Spleen (tissue), 11 donors: ENCODE measurements at regions not wholly inside any gene's neighbourhood (a gene's known extent, or its start where the extent isn't known, plus 50 kb on each side); places are given as distances from the start of the nearest gene placed in this dataset.

ENCODE experiments used
- DNase-seq: peaks from one replicate; pipeline ENCODE4 v3.0.0-alpha.2; 2020
- H3K27ac ChIP-seq, 8 donors: fragments of 200-600 bp; sonication (generic) in 7 of 8; 1 replicate in 4 of 8; 2 replicates in 4 of 8; pipeline versions ENCODE4 v1.5.0 to v1.8.0; 2016 to 2021; ENCODE audit warnings: inconsistent platforms in 4 of 8, mild to moderate bottlenecking in 4 of 8, moderate library complexity in 1 of 8
- H3K27me3 ChIP-seq, 7 donors: fragments of 200-600 bp; sonication (generic) in 6 of 7; replicated peaks in 1 of 7; 1 replicate in 4 of 7; 2 replicates in 3 of 7; pipeline versions ENCODE4 v1.5.0 to v1.8.0; 2016 to 2021; ENCODE audit warnings: inconsistent platforms in 3 of 7, mild to moderate bottlenecking in 1 of 7
- H3K36me3 ChIP-seq, 6 donors: fragments of 200-600 bp; sonication (generic) in 5 of 6; 1 replicate in 4 of 6; 2 replicates in 2 of 6; pipeline versions ENCODE4 v1.5.0 to v1.8.0; 2016 to 2021; ENCODE audit warnings: inconsistent platforms in 2 of 6
- H3K4me1 ChIP-seq, 6 donors: fragments of 200-600 bp; sonication (generic) in 5 of 6; 1 replicate in 3 of 6; 2 replicates in 3 of 6; pipeline versions ENCODE4 v1.5.0 to v1.8.0; 2016 to 2021; ENCODE audit warnings: inconsistent platforms in 3 of 6
- H3K4me3 ChIP-seq, 8 donors: fragments of 200-600 bp; sonication (generic) in 7 of 8; 1 replicate in 4 of 8; 2 replicates in 4 of 8; pipeline versions ENCODE4 v1.5.0 to v1.8.0; 2016 to 2021; ENCODE audit warnings: inconsistent platforms in 4 of 8, mild to moderate bottlenecking in 4 of 8, moderate library complexity in 2 of 8
- H3K9me3 ChIP-seq, 8 donors: fragments of 200-600 bp; sonication (generic) in 7 of 8; 1 replicate in 4 of 8; 2 replicates in 4 of 8; pipeline versions ENCODE4 v1.5.0 to v1.8.0; 2016 to 2021; ENCODE audit warnings: inconsistent platforms in 4 of 8
- POLR2A ChIP-seq, 3 donors: fragments of 450-650 bp; IDR thresholded peaks; one replicate each; pipeline ENCODE4 v1.5.1; 2017; ENCODE audit warnings: antibody characterized with exemption in 3 of 3, mild to moderate bottlenecking in 1 of 3
- POLR2AphosphoS5 ChIP-seq, 3 donors: sonication (generic); formaldehyde crosslinking; IDR thresholded peaks; one replicate each; pipeline ENCODE4 v1.5.1; 2017; ENCODE audit warnings: antibody characterized with exemption in 3 of 3
- WGBS, 5 donors: extraction: QIAGEN DNeasy Blood & Tissue Kit in 3 of 5; methylation state at CpG; one replicate each; pipeline versions ENCODE4 v1.1.5 to v1.1.7; 2013 to 2018; 5-methylcytosine and 5-hydroxymethylcytosine counted together
- intact Hi-C: fragments of 100-400 bp; cut with DNase I; formaldehyde crosslinking; loops from one replicate; pipeline ENCODE4 v1.15.0; 2023; ENCODE audit warnings: low total_unique reads
- TF ChIP-seq, protein P1 (sequence below), 11 experiments: fragments of 200-600 bp in 7 of 11; fragments of 450-650 bp in 4 of 11; sonication (generic) in 4 of 11; IDR thresholded peaks in 8 of 11; conservative IDR thresholded peaks in 3 of 11; 1 replicate in 7 of 11; 2 replicates in 4 of 11; pipeline versions ENCODE4 v1.4.0 to v1.8.0; 2016 to 2021; ENCODE audit warnings: antibody characterized with exemption in 11 of 11, inconsistent platforms in 4 of 11, mild to moderate bottlenecking in 1 of 11
- donor health status: healthy with polysubstance abuse.
- donor health status: DM: no; HTN: no; CAD: no; lungs with moderate emphysema.
- donor health status: DM: no; HTN: no; CAD: no.
- donor health status: Bipolar disorder and iron deficiency.
- donor health status: healthy.
- donor health status: DM: no; HTN: no; CAD: no.
- donor health status: DM: yes; HTN: yes; CAD: no.

GRCh38 chr1:87240661-87241285 lies 87.9 kb upstream of the LMO4 start:
- no peak for DNase-seq
- no peak overlapping the region for H3K4me3 ChIP-seq
- H3K36me3 ChIP-seq, result no peaks in the 10 kb centered on the region
- H3K27ac ChIP-seq, result no peak overlapping the region
- peaks cover 0 to 20% (median 0%) of the 10 kb centered on the region in 7 donors for H3K27me3 ChIP-seq
- TF ChIP-seq POLR2A (IDR thresholded peaks at IDR 0.05) (no peak), POLR2AphosphoS5 (IDR thresholded peaks at IDR 0.05) (no peak)
- TF ChIP-seq, protein P1, sequence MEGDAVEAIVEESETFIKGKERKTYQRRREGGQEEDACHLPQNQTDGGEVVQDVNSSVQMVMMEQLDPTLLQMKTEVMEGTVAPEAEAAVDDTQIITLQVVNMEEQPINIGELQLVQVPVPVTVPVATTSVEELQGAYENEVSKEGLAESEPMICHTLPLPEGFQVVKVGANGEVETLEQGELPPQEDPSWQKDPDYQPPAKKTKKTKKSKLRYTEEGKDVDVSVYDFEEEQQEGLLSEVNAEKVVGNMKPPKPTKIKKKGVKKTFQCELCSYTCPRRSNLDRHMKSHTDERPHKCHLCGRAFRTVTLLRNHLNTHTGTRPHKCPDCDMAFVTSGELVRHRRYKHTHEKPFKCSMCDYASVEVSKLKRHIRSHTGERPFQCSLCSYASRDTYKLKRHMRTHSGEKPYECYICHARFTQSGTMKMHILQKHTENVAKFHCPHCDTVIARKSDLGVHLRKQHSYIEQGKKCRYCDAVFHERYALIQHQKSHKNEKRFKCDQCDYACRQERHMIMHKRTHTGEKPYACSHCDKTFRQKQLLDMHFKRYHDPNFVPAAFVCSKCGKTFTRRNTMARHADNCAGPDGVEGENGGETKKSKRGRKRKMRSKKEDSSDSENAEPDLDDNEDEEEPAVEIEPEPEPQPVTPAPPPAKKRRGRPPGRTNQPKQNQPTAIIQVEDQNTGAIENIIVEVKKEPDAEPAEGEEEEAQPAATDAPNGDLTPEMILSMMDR (IDR thresholded peaks at IDR 0.05 in 8 of 11, conservative IDR thresholded peaks at IDR 0.05 in 3 of 11), result no peak
- no peaks in the 10 kb centered on the region for H3K9me3 ChIP-seq
- WGBS, 5 donors, result 81 to 87% (median 83%) methylated on average over 8 of the region's 8 CpGs
- intact Hi-C loops, result no loop called here
- H3K4me1 ChIP-seq, result peaks cover 0 to 6% (median 0%) of the 10 kb centered on the region in 6 donors

DNA sequence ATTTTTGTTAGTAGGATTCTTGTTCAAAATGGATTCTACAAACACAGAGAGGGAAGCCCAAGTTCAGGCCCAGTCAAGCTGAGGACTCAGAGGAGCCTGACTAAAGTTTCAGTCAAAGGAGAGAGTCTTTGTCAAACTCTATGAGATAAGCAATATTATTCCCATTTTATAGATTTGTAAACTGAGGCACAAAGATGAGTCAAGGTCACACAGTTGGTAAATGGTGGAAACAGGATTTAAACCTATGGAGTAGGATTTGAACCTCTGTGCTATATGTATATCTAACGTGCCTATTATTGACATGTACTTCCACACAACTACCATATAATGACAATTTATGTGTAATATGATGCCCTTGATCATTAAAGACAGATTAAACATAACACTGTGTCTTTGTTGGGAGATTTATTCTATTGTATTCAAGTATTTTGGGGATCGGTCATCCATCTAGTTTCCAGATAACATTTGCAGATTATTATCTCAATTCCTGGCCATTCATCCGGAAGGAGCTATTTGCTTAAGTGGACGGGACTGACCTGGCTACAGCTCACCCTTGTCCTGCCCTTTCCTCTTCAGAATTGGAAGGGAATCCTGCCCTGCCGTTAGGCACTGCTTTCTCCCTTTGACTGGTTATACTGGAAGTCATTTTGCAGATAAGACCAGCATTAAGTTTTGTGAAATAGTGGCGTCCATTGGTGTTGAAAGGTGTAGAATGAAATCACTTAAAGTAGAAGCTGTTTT lies 86.1 kb upstream of the LMO4 start:
- Histone ChIP-seq H3K9me3 (peaks cover 0 to 7% (median 0%) of the 10 kb centered on the region in 8 donors), H3K27ac (no peak overlapping the region), H3K4me3 (no peak overlapping the region), H3K27me3 (peaks cover 0 to 17% (median 0%) of the 10 kb centered on the region in 7 donors), H3K36me3 (no peaks in the 10 kb centered on the region), H3K4me1 (no peaks in the 10 kb centered on the region)
- intact Hi-C loops, result no loop called here
- no peak for DNase-seq
- TF ChIP-seq POLR2AphosphoS5 (IDR thresholded peaks at IDR 0.05), result no peak
- TF ChIP-seq, protein P1 (IDR thresholded peaks at IDR 0.05 in 8 of 11, conservative IDR thresholded peaks at IDR 0.05 in 3 of 11), result no peak
- no peak for TF ChIP-seq POLR2A (IDR thresholded peaks at IDR 0.05)
- 67 to 77% (median 70%) methylated on average over 6 of the region's 6 CpGs for WGBS, 5 donors

GRCh38 chr1:87243573-87243972 lies 85.1 kb upstream of the LMO4 start:
- 76 to 95% (median 86%) methylated on average over 1 of the region's 1 CpG for WGBS, 5 donors
- H3K4me1 ChIP-seq, result no peaks in the 10 kb centered on the region
- no peak overlapping the region for H3K27ac ChIP-seq
- intact Hi-C loops, result no loop called here
- no peak overlapping the region for H3K4me3 ChIP-seq
- no peak for DNase-seq
- H3K36me3 ChIP-seq, result no peaks in the 10 kb centered on the region
- peaks cover 0 to 7% (median 0%) of the 10 kb centered on the region in 8 donors for H3K9me3 ChIP-seq
- peaks cover 0 to 8% (median 0%) of the 10 kb centered on the region in 7 donors for H3K27me3 ChIP-seq
- TF ChIP-seq, protein P1 (IDR thresholded peaks at IDR 0.05 in 8 of 11, conservative IDR thresholded peaks at IDR 0.05 in 3 of 11), result no peak
- TF ChIP-seq POLR2AphosphoS5 (IDR thresholded peaks at IDR 0.05), result no peak
- no peak for TF ChIP-seq POLR2A (IDR thresholded peaks at IDR 0.05)

DNA sequence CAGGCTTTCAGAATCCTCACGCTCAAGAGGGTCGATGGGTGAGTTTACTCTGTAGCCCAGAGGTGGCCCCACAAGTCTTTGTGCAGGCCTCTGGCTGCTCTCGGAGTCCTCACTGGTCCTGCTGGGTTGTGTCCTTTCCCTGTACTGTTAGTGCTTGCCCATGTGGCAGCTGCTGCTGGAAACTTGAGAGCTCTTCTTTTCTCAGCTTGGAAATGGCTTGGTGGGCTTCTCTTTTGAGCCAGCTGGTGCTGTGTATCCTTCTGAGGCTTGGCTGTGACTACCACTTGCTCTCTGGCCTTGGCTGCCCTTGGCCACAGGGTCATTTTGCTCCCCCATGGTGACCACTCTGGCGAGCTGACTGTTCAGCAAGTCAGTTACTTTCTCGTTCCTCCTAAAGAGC lies 82.2 kb upstream of the LMO4 start:
- Histone ChIP-seq H3K27ac (no peak overlapping the region), H3K4me3 (no peak overlapping the region), H3K36me3 (no peaks in the 10 kb centered on the region), H3K4me1 (no peaks in the 10 kb centered on the region), H3K27me3 (no peaks in the 10 kb centered on the region), H3K9me3 (peaks cover 0 to 7% (median 0%) of the 10 kb centered on the region in 8 donors)
- WGBS, 5 donors, result 78 to 90% (median 86%) methylated on average over 5 of the region's 5 CpGs
- TF ChIP-seq, protein P1 (IDR thresholded peaks at IDR 0.05 in 8 of 11, conservative IDR thresholded peaks at IDR 0.05 in 3 of 11), result no peak
- TF ChIP-seq POLR2A (IDR thresholded peaks at IDR 0.05) (no peak), POLR2AphosphoS5 (IDR thresholded peaks at IDR 0.05) (no peak)
- no peak for DNase-seq
- intact Hi-C loops, result no loop called here
